ENCODE measurements at regions not wholly inside any gene's neighbourhood (a gene's known extent, or its start where the extent isn't known, plus 50 kb on each side); places are given as distances from the start of the nearest gene placed in this dataset.

DNA sequence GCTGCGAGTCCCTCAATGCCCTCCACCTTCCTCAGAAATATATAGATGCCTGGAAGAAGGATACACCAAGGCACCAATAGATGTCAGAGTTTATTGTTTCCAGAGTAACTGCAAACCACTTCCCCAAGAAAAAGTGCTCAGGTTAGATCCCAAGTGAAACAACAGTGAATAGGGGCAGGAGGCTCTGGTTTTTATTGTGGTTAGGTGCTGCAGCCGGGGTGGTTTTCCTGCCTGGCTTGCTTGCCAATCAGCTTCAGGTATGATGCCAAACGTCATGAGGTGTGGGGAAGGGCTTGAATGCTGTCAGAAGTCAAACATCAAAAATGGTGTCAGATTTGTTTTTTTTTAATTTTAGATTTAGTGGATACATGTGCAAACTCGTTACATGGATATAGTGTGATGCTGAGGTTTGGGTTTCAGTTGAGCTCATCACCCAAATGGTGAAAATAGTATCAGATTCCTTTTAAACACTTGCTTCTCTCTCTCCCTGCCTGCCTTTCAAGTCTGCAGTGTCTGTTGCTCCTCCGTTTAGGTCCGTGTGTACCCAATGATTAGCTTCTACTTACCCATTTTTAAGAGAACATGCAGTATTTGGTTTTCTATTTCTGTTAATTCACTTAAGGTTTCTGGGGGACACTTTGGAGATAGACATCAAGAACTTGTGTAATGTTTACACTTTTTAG, 1317.0 kb downstream of the MRPL39 start:
- TF ChIP-seq CTCF (IDR thresholded peaks at IDR 0.05) (no peak), EZH2 (IDR thresholded peaks at IDR 0.05; ENCODE audit: borderline replicate concordance, insufficient read depth, low read depth, low read length, poor library complexity, severe bottlenecking) (no peak)

All from B cell (primary cell).